Muscle layer of colon (tissue), 2 donors: ENCODE measurements at regions not wholly inside any gene's neighbourhood (a gene's known extent, or its start where the extent isn't known, plus 50 kb on each side); places are given as distances from the start of the nearest gene placed in this dataset.
"Not testable (repeated sequence)": the region's sequence is repeated elsewhere in the genome, so short reads cannot be mapped to it uniquely, and the experiment has no call there.

Source experiments
- H3K27ac ChIP-seq: one replicate; pipeline ENCODE4 v1.7.0; 2013; ENCODE audit warnings: low read depth, mild to moderate bottlenecking, low read length, moderate library complexity
- H3K27me3 ChIP-seq, 2 donors: one replicate each; pipeline ENCODE4 v1.7.0; 2013; ENCODE audit warnings: low read length in 2 of 2, mild to moderate bottlenecking in 2 of 2; ENCODE audit not compliant: insufficient read depth in 2 of 2, control insufficient read depth in 1 of 2
- H3K36me3 ChIP-seq: one replicate; pipeline ENCODE4 v1.7.0; 2013; ENCODE audit warnings: mild to moderate bottlenecking, low read length; ENCODE audit not compliant: insufficient read depth
- H3K4me1 ChIP-seq: one replicate; pipeline ENCODE4 v1.7.0; 2013; ENCODE audit warnings: mild to moderate bottlenecking, low read length; ENCODE audit not compliant: insufficient read depth
- H3K4me3 ChIP-seq, 2 donors: one replicate each; pipeline ENCODE4 v1.7.0; 2013; ENCODE audit warnings: low read length in 2 of 2, low read depth in 1 of 2, mild to moderate bottlenecking in 1 of 2, moderate library complexity in 1 of 2
- H3K9ac ChIP-seq: one replicate; pipeline ENCODE4 v1.7.0; 2013; ENCODE audit warnings: low read length
- H3K9me3 ChIP-seq: one replicate; pipeline ENCODE4 v1.7.0; 2013; ENCODE audit warnings: mild to moderate bottlenecking, low read length
- donor health status: abdominal sarcoma.
- donor health status: Adenocarcinoma of cecum.

DNA sequence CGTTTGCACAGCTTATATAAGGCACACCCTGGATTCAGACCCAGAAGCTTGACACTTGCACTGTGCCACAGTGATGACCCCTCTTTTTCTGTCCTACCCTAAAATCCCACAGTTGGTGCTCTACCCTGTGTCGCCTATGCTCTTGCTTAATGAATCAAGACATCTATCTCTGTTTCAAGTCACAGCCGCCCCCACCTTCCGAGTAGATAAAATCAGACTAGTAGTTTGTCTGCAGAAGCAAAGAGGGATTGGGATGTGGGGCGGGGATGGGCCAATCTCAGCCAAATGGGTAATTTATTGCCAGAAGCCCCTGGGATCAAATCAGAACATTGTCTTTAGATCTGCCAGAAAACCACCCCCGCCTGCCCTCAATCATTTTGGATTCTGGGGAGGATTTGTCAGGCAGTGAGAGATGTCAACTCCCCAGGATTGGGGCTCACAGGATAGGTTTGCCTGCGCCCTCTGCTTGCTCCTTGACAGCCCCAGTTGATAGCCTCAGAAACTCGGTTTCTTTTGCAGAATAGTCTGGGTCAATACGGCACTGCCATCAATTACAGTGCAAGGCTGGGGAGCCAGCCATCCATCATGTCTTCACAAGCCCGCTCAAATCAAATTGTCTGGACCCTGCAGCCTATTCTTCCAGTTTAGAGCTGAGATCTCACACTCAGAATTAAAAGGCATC is 520.8 kb downstream of the GRIN2A start:
- Histone ChIP-seq H3K27ac (no peak overlapping the region), H3K36me3 (no peaks in the 10 kb centered on the region), H3K4me3 (no peak overlapping the region), H3K9ac (no peak overlapping the region), H3K4me1 (peaks cover 4% of the 10 kb centered on the region), H3K27me3 (peaks cover 0 to 4% of the 10 kb centered on the region in 2 donors), H3K9me3 (no peaks in the 10 kb centered on the region)

- Histone ChIP-seq H3K4me1 (peaks cover 6% of the 10 kb centered on the region), H3K9me3 (no peaks in the 10 kb centered on the region), H3K9ac (no peak overlapping the region), H3K27ac (no peak overlapping the region), H3K4me3 (no peak overlapping the region), H3K27me3 (no peaks in the 10 kb centered on the region), H3K36me3 (no peaks in the 10 kb centered on the region)
Observed at GRCh38 chr16:9663588-9663987, 518.6 kb downstream of the GRIN2A start.

DNA sequence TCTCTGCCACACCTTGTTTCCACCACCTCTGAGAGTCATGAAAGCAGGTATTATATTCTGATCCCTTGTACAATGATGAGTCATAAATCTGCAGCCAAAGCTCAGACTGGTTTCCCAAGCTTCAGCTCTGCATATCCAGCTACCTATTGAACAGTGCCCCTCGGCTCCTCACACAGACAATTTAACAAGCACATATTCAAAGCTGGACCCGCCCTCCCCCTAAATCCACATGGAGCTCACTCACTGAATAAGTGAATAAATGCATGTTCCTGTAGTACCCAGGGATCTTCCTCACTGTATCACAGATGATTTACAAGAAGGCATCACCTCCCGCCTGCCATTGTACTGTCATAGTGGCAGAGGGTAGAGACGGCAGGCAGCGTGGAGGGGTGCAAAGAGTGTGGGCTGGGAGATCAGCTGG is 516.4 kb downstream of the GRIN2A start:
- Histone ChIP-seq H3K4me3 (no peak overlapping the region), H3K9ac (no peak overlapping the region), H3K4me1 (peaks cover 6% of the 10 kb centered on the region), H3K9me3 (no peaks in the 10 kb centered on the region), H3K27ac (no peak overlapping the region), H3K36me3 (no peaks in the 10 kb centered on the region), H3K27me3 (no peaks in the 10 kb centered on the region)

GRCh38 chr16:9666834-9667480 is 515.3 kb downstream of the GRIN2A start:
- Histone ChIP-seq H3K36me3 (no peaks in the 10 kb centered on the region), H3K9ac (no peak overlapping the region), H3K4me1 (peaks cover 6% of the 10 kb centered on the region), H3K4me3 (no peak overlapping the region), H3K27me3 (no peaks in the 10 kb centered on the region), H3K9me3 (no peaks in the 10 kb centered on the region), H3K27ac (no peak overlapping the region)

DNA sequence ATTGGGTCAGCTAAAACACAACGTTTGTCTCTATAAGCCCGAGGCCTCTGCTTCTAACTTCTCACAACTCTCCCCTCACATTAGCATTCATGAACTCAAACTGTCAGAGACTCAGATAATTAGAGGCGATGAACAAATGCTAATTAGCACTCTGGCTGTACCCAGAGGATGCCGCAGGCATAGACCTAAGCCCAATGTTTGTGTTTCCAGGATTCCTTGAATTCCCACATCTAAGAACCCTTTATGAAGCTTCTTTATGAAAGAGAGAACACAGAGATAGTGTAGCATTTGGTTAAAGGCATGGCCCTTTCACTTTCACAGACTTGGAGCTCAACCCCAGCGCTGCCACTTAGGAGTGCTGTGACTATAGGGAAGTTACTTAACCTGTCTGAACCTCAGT is 512.2 kb downstream of the GRIN2A start:
- H3K27ac ChIP-seq, result no peak overlapping the region
- H3K27me3 ChIP-seq, result no peaks in the 10 kb centered on the region
- H3K9ac ChIP-seq, result no peak overlapping the region
- H3K4me1 ChIP-seq, result peaks cover 6% of the 10 kb centered on the region
- H3K9me3 ChIP-seq, result no peaks in the 10 kb centered on the region
- no peak overlapping the region for H3K4me3 ChIP-seq
- no peaks in the 10 kb centered on the region for H3K36me3 ChIP-seq

- H3K4me3 ChIP-seq, H3K4me1 ChIP-seq, H3K36me3 ChIP-seq, H3K9me3 ChIP-seq, H3K27me3 ChIP-seq, H3K27ac ChIP-seq, H3K9ac ChIP-seq: not testable (repeated sequence)
Observed at GRCh38 chr16:9670616-9671015, 511.6 kb downstream of the GRIN2A start.

DNA sequence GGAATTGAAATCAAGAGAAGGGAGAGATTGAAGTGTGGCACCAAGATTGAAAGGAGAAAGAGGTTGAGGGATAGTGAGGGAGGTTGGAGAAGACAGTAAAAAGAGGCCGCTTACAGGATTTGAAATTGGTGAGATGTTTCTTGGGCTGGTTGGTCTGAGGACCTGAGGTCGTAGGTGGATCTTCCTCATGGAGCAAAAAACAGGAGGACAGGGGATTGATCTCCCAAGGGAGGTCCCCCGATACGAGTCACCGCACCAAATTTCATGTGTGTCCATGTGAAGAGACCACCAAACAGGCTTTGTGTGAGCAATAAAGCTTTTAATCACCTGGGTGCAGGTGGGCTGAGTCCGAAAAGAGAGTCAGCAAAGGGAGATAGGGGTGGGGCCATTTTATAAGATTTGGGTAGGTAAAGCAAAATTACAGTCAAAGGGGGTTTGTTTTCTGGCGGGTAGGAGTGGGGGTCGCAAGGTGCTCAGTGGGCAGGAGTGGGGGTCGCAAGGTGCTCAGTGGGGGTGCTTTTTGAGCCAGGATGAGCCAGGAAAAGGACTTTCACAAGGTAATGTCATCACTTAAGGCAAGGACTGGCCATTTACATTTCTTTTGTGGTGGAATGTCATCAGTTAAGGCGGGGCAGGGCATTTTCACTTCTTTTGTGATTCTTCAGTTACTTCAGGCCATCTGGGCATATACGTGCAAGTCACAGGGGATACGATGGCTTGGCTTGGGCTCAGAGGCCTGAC is 505.5 kb downstream of the GRIN2A start:
- H3K27ac ChIP-seq, H3K36me3 ChIP-seq: not testable (repeated sequence)

GRCh38 chr16:9677301-9677653 is 505.0 kb downstream of the GRIN2A start:
- no peak overlapping the region for H3K4me3 ChIP-seq

More for the DNA sequence above, 505.5 kb downstream of the GRIN2A start:
- H3K27me3 ChIP-seq, H3K9ac ChIP-seq, H3K9me3 ChIP-seq, H3K4me3 ChIP-seq, H3K4me1 ChIP-seq: not testable (repeated sequence)

GRCh38 chr16:9679213-9679767 is 502.9 kb downstream of the GRIN2A start:
- H3K9me3 ChIP-seq, result peaks cover 6% of the 10 kb centered on the region
- no peak overlapping the region for H3K9ac ChIP-seq
- H3K27me3 ChIP-seq, result no peaks in the 10 kb centered on the region
- H3K36me3 ChIP-seq, result no peaks in the 10 kb centered on the region
- no peak overlapping the region for H3K27ac ChIP-seq
- H3K4me3 ChIP-seq, result no peak overlapping the region
- H3K4me1 ChIP-seq, result no peaks in the 10 kb centered on the region

More at GRCh38 chr16:9677301-9677653, 505.0 kb downstream of the GRIN2A start:
- Histone ChIP-seq H3K9ac (no peak overlapping the region), H3K36me3 (no peaks in the 10 kb centered on the region), H3K27me3 (no peaks in the 10 kb centered on the region), H3K27ac (no peak overlapping the region), H3K4me1 (no peaks in the 10 kb centered on the region), H3K9me3 (no peaks in the 10 kb centered on the region)

DNA sequence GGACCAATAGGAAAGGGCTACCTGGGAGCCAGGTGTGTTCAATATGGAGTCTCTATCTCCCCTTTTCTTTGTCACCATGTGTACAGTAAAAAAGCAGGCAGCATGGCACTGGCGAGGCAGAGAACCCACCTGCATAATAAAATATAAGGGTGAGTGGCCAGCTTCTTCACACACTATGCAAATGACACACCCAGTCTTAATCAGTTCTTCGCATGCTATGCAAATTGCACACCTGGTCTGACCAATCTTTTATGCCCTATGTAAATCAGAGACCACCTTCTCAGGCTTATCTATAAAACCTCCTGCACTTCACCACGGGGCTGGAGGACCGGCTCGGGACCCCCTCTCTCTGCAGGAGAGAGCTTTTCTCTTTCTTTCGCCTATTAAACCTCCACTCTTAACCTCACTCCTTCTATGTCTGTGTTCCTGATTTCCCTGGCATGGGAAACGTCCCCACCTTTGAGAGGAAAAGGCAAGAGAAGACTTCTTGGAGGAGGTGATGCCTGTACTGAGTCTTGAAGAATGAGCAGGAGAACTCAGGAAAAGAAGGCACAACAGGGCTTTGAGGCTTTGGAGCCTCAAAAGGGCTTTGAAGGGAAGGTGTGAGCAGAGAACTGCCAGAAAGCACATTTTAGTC is 502.1 kb downstream of the GRIN2A start:
- Histone ChIP-seq H3K9ac (no peak overlapping the region), H3K36me3 (no peaks in the 10 kb centered on the region), H3K9me3 (peaks cover 6% of the 10 kb centered on the region), H3K4me3 (no peak overlapping the region), H3K27ac (no peak overlapping the region), H3K27me3 (no peaks in the 10 kb centered on the region), H3K4me1 (no peaks in the 10 kb centered on the region)

GRCh38 chr16:9680968-9681367 is 501.3 kb downstream of the GRIN2A start:
- no peaks in the 10 kb centered on the region for H3K36me3 ChIP-seq
- no peak overlapping the region for H3K4me3 ChIP-seq
- no peaks in the 10 kb centered on the region for H3K4me1 ChIP-seq
- H3K9ac ChIP-seq, result no peak overlapping the region
- no peak overlapping the region for H3K27ac ChIP-seq
- H3K9me3 ChIP-seq, result peaks cover 6% of the 10 kb centered on the region
- H3K27me3 ChIP-seq, result no peaks in the 10 kb centered on the region
